ENCODE measurements at regions not wholly inside any gene's neighbourhood (a gene's known extent, or its start where the extent isn't known, plus 50 kb on each side); places are given as distances from the start of the nearest gene placed in this dataset.

GRCh38 chr13:39942552-39943273 lies 287.3 kb downstream of the COG6 start:
- peak in 2 of 3 donors; percentile 21 to 71 for TF ChIP-seq CTCF (IDR thresholded peaks at IDR 0.05)
- no peak for TF ChIP-seq EP300 (IDR thresholded peaks at IDR 0.05)
